ENCODE measurements at regions not wholly inside any gene's neighbourhood (a gene's known extent, or its start where the extent isn't known, plus 50 kb on each side); places are given as distances from the start of the nearest gene placed in this dataset.
"Not testable (repeated sequence)": the region's sequence is repeated elsewhere in the genome, so short reads cannot be mapped to it uniquely, and the experiment has no call there.

DNA sequence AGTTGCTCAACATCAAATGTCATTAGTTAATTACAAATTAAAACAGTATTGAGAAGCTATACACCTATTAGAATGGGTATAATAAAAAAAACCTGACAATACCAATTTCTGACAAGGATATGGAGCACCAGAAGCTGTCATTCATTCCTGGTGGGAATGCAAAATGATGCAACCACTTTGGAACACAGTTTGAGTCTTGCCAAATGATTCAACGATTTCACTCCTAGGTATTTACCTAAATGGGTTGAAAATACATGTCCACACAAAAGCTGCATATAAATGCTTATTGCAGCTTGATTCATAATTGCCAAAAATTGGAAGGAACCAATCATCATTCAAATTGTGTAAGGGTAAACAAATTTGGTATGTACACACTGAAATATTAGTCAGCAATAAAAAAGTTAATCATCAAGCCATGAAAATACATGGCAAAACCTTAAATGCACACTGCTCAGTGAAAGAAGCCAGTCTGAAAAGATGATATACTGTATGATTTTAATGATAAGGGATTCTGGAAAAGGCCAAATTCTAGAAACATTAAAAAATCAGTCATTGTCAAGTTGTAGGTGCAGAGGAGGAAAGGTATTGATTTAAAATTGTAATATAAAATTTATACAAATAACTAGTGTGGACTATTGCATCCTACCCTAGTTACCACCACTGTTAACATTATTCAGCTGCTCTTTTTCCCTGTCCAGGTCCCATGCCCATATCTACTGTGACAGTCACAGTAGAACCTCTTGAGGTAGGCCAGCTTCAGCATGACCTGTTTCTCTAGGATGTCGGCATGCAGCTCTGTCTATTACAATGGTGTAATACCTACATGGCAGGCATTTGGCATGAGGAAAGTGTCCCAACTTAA lies 356.4 kb upstream of the SPATA31A3 start:
- H3K4me1 ChIP-seq; H3K9me3 ChIP-seq; ATAC-seq; H3K36me3 ChIP-seq; H3K27ac ChIP-seq; intact Hi-C loops (cut with DNase I); DNase-seq; H3K4me3 ChIP-seq; H3K27me3 ChIP-seq: not testable (repeated sequence)
- no CpG with 5 or more reads among the region's 2 CpGs for WGBS, 2 donors

DNA sequence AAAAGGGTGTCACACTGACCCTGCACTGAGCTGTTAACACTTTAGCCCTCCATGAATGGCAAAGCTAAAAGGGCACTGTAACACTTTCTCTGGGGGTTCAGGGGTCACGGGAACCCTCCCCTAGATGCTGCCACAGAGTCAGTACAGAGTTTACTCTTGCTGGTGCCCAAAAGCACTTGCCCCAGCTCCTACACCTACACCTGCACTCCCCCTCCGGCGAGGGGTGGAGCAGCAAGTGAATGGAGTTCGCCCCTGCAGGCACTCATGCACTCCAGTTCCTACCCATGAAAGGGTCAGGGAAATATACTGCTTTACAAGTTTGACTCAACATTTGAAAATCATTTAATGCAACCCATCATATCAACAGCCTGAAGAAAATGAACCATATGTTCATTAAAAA lies 355.7 kb upstream of the SPATA31A3 start:
- 78% methylated on average over 1 of the region's 4 CpGs; no CpG with 5 or more reads in 1 of the 2 donors for WGBS, 2 donors
- intact Hi-C loops (cut with DNase I); H3K27ac ChIP-seq; H3K9me3 ChIP-seq; H3K27me3 ChIP-seq; ATAC-seq; DNase-seq; H3K4me3 ChIP-seq; H3K4me1 ChIP-seq; H3K36me3 ChIP-seq: not testable (repeated sequence)

DNA sequence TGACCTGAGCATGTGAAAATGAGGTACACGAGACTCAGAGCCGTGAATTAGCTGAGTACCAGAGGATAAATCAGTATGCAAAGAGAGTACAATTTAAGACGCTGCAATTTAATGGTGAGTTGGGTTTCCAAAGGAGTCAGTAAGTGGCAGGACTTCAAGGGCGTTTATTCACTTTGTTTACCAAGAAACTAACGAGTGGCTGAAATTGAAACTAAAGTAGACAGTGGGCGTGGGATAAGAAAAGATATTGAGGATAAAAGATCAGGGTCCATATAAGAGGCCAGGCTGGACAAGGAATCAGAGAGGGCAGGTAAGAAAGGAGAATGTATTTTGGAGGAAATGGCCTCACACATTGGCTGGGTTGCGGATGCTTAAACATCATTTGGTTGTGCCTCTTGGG lies 346.9 kb upstream of the SPATA31A3 start:
- ATAC-seq; H3K4me3 ChIP-seq; H3K36me3 ChIP-seq; DNase-seq; H3K4me1 ChIP-seq; H3K27me3 ChIP-seq; intact Hi-C loops (cut with DNase I); H3K27ac ChIP-seq; H3K9me3 ChIP-seq: not testable (repeated sequence)
- WGBS, 2 donors = no CpG with 5 or more reads among the region's 7 CpGs

DNA sequence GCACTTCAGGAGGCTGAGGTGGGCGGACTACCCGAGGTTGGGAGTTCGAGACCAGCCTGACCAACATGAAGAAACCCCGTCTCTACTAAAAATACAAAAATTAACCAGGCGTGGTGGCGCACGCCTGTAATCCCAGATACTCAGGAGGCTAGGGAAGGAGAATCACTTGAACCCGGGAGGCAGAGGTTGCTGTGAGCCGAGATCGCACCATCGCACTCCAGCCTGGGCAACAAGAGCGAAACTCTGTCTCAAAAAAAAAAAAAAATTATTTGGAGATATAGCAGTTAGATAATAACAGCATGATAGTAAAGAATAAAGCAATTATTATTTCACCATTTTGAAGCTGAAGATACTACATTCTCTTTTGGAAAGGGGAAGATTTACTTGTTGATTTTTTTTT lies 345.9 kb upstream of the SPATA31A3 start:
- DNase-seq; H3K27ac ChIP-seq; H3K36me3 ChIP-seq; H3K4me1 ChIP-seq; H3K27me3 ChIP-seq; intact Hi-C loops (cut with DNase I); H3K4me3 ChIP-seq; H3K9me3 ChIP-seq; ATAC-seq: not testable (repeated sequence)
- 97% methylated on average over 5 of the region's 12 CpGs for WGBS, 2 donors

DNA sequence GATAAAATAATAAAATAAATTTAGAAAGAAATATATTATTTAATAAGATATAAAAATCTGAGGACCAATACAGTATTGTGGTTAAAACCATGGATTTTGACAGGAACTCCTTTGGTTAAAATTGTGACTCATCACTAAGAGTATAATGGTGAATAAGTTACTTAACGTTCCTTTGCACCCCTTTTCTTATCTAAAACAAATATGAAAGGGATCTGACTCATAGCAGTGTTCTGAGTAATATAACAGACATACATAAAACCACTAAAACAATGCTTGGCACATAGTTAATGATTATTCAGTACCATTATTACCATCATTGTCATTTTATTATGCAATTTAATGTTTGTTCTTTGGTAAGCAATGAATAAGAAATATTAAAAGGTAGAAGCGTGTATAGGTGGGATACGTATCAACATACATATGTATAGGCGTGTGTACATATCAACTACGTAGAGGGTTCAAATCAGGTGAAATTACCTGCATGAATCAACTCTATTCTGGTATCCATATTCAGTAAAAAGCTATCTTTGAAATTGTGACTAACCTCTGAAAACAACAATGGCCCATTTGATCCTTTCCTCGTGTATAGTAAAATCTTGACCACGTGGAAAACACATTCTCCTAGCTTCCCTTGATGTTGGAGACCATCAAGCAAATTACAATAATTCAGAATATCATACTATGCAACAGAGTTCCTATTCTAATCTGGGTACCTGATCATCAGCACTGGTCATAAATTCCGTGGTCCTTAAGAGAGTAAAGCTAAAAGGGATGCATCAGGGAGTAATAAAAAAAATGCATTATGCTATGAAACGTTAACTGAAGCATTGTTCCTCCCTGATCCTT lies 342.6 kb upstream of the SPATA31A3 start:
- H3K4me3 ChIP-seq; H3K27ac ChIP-seq; H3K9me3 ChIP-seq; H3K4me1 ChIP-seq; H3K27me3 ChIP-seq; intact Hi-C loops (cut with DNase I); DNase-seq; ATAC-seq; H3K36me3 ChIP-seq: not testable (repeated sequence)
- no CpG with 5 or more reads among the region's 9 CpGs for WGBS, 2 donors

DNA sequence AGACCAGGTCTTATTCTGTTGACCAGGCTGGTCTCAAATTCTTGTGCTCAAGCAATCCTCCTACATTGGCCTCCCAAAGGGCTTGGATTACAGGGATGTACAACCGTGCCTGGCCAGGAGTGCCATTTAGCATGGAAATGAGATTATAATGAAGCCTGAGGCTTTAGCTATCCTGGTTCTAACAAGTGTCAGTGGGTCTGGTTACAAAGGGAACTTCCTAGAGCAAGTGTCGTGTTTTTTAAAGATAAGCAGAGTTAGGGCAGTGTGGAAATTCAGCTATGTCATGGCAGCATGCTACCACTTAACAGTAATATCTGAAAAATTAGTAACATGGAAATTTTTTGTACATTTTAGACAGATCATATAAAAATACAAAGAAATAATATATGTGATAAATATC lies 339.3 kb upstream of the SPATA31A3 start:
- H3K4me3 ChIP-seq; H3K4me1 ChIP-seq; DNase-seq; ATAC-seq; H3K27me3 ChIP-seq; intact Hi-C loops (cut with DNase I); H3K9me3 ChIP-seq; H3K36me3 ChIP-seq; H3K27ac ChIP-seq: not testable (repeated sequence)
- WGBS, 2 donors = no CpG with 5 or more reads among the region's 2 CpGs

DNA sequence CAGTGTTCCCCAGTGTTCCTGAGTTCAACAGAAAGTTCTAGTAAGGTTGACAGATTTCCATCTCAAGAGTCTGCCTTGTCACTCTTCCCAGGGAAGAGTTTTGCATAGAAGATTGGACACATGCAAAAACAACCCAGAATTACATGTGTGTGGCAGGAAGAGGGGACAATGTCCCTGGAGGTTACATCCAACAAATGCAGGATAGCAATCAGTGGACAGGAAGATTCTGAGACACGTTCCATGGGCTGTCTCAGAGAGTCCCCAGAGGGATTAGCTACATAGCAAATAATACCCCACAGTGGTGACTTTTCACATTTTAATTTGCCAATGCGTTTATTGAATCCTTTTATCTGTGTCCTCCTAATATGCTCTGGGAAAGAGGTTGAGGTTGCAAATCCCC lies 321.1 kb upstream of the SPATA31A3 start:
- intact Hi-C loops (cut with DNase I) = not testable (repeated sequence)

DNA sequence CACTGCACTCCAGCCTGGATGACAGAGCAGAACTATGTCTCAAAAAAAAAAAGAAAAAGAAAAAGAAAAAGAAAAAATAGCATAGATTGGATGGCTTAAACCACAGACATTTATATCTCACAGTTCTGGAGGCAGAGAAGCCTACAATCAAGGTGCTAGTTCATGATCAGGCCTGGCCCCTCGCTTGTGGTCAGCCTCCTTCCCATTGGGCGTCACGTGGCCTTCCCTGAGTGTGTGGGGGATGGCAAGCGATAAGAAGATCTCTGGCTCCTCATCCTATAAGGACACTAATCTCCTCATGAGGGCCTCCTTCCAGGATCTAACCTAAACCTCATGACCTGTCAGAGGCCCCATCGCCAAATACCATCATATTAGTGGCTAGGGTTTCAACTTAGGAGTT lies 320.2 kb upstream of the SPATA31A3 start:
- WGBS, 2 donors = no CpG with 5 or more reads among the region's 5 CpGs
- intact Hi-C loops (cut with DNase I); ATAC-seq; H3K36me3 ChIP-seq; H3K27me3 ChIP-seq; H3K4me3 ChIP-seq; H3K27ac ChIP-seq; H3K4me1 ChIP-seq; H3K9me3 ChIP-seq; DNase-seq: not testable (repeated sequence)

More for the DNA sequence above, 321.1 kb upstream of the SPATA31A3 start:
- DNase-seq, ATAC-seq, H3K36me3 ChIP-seq, H3K9me3 ChIP-seq, H3K27ac ChIP-seq, H3K4me1 ChIP-seq, H3K4me3 ChIP-seq, H3K27me3 ChIP-seq: not testable (repeated sequence)
- no CpG with 5 or more reads among the region's 2 CpGs for WGBS, 2 donors

DNA sequence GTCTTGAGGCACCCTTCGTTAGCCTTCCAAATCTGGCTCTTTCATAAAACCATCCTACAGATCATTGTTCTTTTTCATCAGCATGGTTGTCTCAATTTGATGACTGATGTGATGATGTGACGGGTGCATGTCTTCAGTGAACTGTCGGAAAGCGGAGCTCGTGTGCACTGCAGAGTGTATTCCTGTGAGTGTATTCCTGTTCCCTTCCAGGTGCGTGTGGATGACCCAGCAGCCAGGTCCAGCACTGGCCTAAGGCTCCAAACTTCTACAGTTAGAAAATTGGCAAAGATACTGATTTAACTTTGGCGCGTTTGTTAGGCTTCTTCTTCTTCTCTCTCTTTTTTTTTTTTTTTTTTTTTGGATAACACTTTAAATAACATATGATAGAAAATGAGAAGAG lies 314.8 kb upstream of the SPATA31A3 start:
- H3K27ac ChIP-seq; DNase-seq; intact Hi-C loops (cut with DNase I): not testable (repeated sequence)

DNA sequence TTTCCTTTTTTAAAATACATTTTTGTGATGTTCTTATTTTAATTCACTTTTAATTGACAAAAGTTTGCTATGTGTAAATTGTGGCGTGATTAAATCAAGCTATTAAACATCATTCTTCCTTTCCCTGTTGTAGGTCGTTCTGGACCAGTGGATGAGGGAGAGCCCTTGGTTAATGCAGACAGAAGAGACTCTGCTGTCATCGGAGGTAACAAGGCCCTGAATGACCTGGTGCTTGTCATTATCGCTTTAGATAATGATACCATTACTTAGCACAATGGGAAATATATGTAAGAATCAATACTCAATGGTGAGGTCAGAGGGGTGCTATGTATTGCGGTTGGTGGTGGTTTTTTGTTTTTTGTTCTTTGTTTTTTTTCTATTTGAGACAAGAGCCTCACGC lies 296.4 kb upstream of the SPATA31A3 start:
- H3K9me3 ChIP-seq; intact Hi-C loops (cut with DNase I); H3K4me3 ChIP-seq; H3K4me1 ChIP-seq; H3K27ac ChIP-seq; DNase-seq; H3K36me3 ChIP-seq; H3K27me3 ChIP-seq; ATAC-seq: not testable (repeated sequence)
- no CpG with 5 or more reads among the region's 6 CpGs for WGBS, 2 donors

More for the DNA sequence above, 314.8 kb upstream of the SPATA31A3 start:
- not testable (repeated sequence) for H3K4me1 ChIP-seq, H3K9me3 ChIP-seq, H3K4me3 ChIP-seq, H3K27me3 ChIP-seq, H3K36me3 ChIP-seq, ATAC-seq
- WGBS, 2 donors = no CpG with 5 or more reads among the region's 8 CpGs

DNA sequence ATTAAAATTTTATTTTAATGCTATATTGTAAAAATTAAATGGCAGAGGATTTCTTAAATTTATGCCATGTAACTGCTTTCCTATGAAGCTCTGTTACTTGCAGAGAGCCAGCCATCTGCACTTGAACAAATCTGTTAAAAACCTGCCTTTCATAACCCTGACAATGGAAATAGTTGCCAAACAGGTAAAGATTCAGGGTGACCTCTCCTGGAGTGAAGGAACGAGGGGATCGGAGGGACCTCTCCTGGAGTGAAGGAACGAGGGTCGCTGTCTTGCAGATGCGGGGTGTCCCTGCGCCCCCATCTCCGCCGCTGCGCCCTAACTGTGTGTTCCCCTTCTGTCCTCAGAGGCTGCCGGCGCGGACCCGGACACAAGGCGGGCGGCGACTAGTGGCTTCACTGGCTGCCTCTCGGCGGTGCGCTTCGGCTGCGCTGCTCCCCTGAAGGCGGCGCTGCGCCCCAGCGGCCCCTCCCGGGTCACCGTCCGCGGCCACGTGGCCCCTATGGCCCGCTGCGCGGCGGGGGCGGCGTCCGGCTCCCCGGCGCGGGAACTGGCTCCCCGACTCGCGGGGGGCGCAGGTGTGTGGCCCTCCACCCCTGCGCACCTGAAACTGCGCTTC lies 295.9 kb upstream of the SPATA31A3 start:
- H3K4me3 ChIP-seq; DNase-seq; H3K36me3 ChIP-seq; H3K9me3 ChIP-seq; H3K27ac ChIP-seq; H3K4me1 ChIP-seq; intact Hi-C loops (cut with DNase I); H3K27me3 ChIP-seq: not testable (repeated sequence)
- no CpG with 5 or more reads among the region's 46 CpGs for WGBS, 2 donors
- ATAC-seq = peak in 4 of 8 donors; percentile 27 to 51 (median 28)
